HG02840 (cell line): ENCODE measurements at regions not wholly inside any gene's neighbourhood (a gene's known extent, or its start where the extent isn't known, plus 50 kb on each side); places are given as distances from the start of the nearest gene placed in this dataset.

Experiments used
- ATAC-seq: cut with Tn5 transposase; IDR thresholded peaks from one replicate; pipeline ENCODE4 v1.9.1; 2021; ENCODE audit warnings: mild to moderate bottlenecking, moderate library complexity, moderate number of reproducible peaks; ENCODE audit not compliant: unreplicated experiment, low FRiP score

GRCh38 chr11:115780646-115781362, 276.6 kb upstream of the CADM1 start:
- ATAC-seq: no peak

GRCh38 chr11:115778928-115779650, 274.9 kb upstream of the CADM1 start:
- ATAC-seq: no peak

- no peak for ATAC-seq
Observed at GRCh38 chr11:115776916-115777315, 272.7 kb upstream of the CADM1 start.

GRCh38 chr11:115775846-115776245, 271.6 kb upstream of the CADM1 start:
- no peak for ATAC-seq

- ATAC-seq: no peak
Observed at GRCh38 chr11:115774756-115775155, 270.5 kb upstream of the CADM1 start.

GRCh38 chr11:115769891-115770290, 265.7 kb upstream of the CADM1 start:
- ATAC-seq: no peak

- ATAC-seq: no peak
Observed at GRCh38 chr11:115767883-115768282, 263.7 kb upstream of the CADM1 start.

- ATAC-seq: no peak
Observed at GRCh38 chr11:115767047-115767802, 263.0 kb upstream of the CADM1 start.

GRCh38 chr11:115766561-115766960, 262.3 kb upstream of the CADM1 start:
- ATAC-seq: no peak

GRCh38 chr11:115765803-115766239, 261.6 kb upstream of the CADM1 start:
- ATAC-seq: no peak

- no peak for ATAC-seq
Observed at GRCh38 chr11:115764176-115764575, 260.0 kb upstream of the CADM1 start.

- no peak for ATAC-seq
Observed at GRCh38 chr11:115761817-115762216, 257.6 kb upstream of the CADM1 start.

GRCh38 chr11:115761348-115761747, 257.1 kb upstream of the CADM1 start:
- ATAC-seq: no peak

GRCh38 chr11:115760461-115761320, 256.5 kb upstream of the CADM1 start:
- ATAC-seq: no peak

GRCh38 chr11:115759622-115760460, 255.6 kb upstream of the CADM1 start:
- ATAC-seq: no peak

GRCh38 chr11:115758011-115758410, 253.8 kb upstream of the CADM1 start:
- no peak for ATAC-seq

GRCh38 chr11:115751243-115752015, 247.2 kb upstream of the CADM1 start:
- ATAC-seq: no peak

- ATAC-seq: no peak
Observed at GRCh38 chr11:115745610-115746512, 241.6 kb upstream of the CADM1 start.
